Activated T-cell treated with anti-CD3 and anti-CD28 coated beads for 1 hour (primary cell): ENCODE measurements at regions not wholly inside any gene's neighbourhood (a gene's known extent, or its start where the extent isn't known, plus 50 kb on each side); places are given as distances from the start of the nearest gene placed in this dataset.
"Not testable (repeated sequence)": the region's sequence is repeated elsewhere in the genome, so short reads cannot be mapped to it uniquely, and the experiment has no call there.

Source experiments
- DNase-seq: peaks from one replicate; pipeline ENCODE4 v3.0.0-alpha.2; 2020; ENCODE audit warnings: low read depth

GRCh38 chr3:59502806-59503205, 453.0 kb upstream of the CFAP20DC start:
- no peak for DNase-seq

- no peak for DNase-seq
Observed at GRCh38 chr3:59499954-59500353, 450.1 kb upstream of the CFAP20DC start.

DNA sequence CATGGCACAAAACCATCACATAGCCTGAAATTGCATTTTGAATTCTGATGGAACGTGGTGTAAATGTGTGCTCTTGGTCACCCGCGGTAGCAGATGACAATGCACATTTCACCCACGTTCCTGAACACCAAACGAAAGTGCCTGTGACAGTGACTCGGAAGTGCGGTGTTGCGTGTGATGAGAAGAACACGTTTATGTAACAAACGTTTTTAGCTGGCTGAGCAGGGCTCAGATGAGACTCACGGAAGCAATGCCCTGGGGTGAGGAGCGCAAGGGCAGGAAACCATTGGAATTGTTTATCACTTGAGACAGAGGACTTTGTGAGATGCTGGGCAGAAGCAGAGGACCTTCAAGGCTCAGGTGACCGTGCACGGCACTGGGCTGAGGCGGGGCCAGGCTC, 449.2 kb upstream of the CFAP20DC start:
- no peak for DNase-seq

GRCh38 chr3:59496250-59496649, 446.4 kb upstream of the CFAP20DC start:
- DNase-seq: no peak

DNA sequence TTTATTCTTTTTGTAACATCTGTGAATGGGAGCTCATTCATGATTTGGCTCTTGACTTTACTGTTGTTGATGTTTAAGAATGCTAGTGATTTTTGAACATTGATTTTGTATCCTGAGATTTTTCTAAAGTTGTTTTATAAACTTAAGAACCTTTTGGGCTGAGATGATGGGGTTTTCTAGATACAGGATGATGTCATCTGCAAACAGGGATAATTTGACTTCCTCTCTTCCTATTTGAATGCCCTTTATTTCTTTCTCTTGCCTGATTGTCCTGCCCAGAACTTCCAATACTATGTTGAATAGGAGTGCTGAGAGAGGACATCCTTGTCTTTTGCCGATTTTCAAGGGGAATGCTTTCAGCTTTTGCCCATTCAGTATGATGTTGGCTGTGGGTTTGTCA, 445.1 kb upstream of the CFAP20DC start:
- not testable (repeated sequence) for DNase-seq

DNA sequence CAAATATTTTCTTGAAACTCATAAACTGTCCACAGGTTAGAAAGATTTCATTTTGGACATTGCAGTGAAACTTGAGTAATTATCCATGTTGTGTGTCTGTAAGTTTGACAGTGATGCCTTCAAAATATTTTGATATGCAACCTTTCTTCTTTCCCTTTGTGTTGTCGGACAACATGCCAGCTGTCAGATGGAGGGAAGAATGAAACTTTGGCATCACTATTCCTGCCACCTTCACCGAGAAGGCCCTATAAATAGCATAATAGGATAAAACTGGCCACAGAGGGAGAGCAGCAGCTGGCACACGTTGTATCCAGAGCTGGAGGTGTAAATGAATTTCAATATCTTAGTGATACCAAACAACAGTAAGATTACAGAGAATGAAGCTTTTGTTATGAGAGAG, 436.7 kb upstream of the CFAP20DC start:
- DNase-seq: no peak

DNA sequence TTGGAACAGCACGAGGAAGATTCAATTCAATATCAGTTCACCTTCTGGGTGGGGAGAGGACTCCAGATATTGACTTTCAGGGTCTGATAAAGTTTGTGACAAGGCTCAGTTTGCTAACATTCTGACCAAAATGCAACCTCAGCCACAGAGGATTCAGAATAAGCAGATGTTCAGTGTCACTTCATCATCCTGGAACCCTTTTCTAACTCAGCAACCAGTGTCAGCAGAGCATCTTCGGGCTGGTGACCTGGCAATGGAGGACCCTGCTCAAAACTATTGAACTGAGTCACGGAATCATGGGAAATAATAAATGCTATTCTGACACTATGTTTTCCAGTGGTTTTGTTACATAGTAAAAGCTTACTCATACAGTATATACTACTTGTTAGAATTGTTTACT, 433.4 kb upstream of the CFAP20DC start:
- no peak for DNase-seq

GRCh38 chr3:59482684-59483083, 432.9 kb upstream of the CFAP20DC start:
- no peak for DNase-seq

- no peak for DNase-seq
Observed at GRCh38 chr3:59481776-59482400, 432.1 kb upstream of the CFAP20DC start.

- DNase-seq: no peak
Observed at GRCh38 chr3:59480486-59480995, 430.7 kb upstream of the CFAP20DC start.

GRCh38 chr3:59473636-59474035, 423.8 kb upstream of the CFAP20DC start:
- DNase-seq: no peak

- DNase-seq: no peak
Observed at GRCh38 chr3:59472541-59472940, 422.7 kb upstream of the CFAP20DC start.

- DNase-seq: no peak
Observed at GRCh38 chr3:59469948-59470723, 420.3 kb upstream of the CFAP20DC start.

GRCh38 chr3:59467476-59467875, 417.7 kb upstream of the CFAP20DC start:
- no peak for DNase-seq

DNA sequence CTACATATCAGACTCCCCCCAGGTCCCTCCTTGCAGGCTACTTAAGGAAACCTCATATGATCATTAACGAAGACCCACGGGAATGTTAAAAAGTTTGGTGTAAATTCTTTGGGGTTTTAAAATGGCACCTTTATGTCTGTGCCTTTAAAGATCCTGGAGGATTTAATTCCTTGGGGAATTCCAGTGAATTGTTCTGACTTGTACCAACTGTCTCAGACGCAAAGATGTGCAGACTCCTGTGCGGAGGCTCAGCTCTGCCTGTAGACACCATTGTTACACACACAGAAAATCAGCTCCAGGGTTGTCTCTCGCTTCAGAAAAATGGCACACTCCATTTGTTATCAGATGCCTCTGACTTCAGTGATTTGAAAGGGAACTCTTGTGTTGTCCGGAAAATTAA, 414.4 kb upstream of the CFAP20DC start:
- no peak for DNase-seq

DNA sequence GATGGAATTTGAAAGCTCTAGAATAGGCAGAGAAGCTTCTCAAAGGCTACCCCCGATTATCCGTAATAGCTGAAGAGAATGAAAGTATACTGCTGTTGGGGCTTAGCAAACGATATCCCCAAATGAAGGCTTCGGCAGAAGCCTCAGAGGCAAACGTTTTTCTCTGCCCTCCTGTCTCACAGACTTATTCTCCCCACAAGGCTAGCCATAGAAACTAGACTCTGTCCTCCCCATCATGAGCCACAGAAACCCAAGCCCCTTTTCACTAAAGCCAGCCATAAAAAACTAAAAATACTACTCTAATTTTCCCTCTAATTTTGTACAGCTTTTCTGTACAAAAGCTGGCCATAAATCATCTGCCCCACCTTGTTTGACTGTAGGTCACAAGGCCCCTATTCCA, 413.4 kb upstream of the CFAP20DC start:
- no peak for DNase-seq

- no peak for DNase-seq
Observed at GRCh38 chr3:59460068-59460467, 410.2 kb upstream of the CFAP20DC start.

DNA sequence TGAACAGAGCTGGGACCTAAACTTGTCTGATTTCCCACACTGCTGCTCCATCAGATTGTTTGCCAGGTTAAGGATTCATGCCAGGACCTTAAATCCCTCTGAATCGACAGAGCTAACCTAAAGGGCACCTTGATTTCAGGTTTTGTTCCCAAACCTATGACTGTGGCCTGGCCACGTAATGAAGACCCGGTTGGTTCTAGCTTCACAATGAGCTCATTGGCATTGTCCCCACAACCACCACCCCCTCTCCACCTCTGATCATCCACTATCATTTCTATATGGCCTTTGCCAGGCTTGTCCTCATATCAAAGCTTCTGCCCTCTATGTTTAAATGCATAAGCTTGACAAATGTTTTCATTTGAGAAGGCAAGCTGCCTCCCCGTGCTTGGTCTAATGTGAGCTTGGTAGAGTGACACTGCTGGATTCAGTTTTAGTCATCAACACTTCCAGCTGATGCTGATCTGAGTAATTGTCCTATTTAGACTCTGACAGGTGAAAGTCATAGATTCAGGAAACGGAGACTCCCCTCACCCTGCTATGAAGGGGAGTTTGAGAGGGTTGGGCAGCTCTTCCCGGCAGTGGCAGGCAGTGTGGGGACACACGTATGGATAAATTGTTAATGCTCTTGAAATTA, 407.1 kb upstream of the CFAP20DC start:
- DNase-seq: no peak

DNA sequence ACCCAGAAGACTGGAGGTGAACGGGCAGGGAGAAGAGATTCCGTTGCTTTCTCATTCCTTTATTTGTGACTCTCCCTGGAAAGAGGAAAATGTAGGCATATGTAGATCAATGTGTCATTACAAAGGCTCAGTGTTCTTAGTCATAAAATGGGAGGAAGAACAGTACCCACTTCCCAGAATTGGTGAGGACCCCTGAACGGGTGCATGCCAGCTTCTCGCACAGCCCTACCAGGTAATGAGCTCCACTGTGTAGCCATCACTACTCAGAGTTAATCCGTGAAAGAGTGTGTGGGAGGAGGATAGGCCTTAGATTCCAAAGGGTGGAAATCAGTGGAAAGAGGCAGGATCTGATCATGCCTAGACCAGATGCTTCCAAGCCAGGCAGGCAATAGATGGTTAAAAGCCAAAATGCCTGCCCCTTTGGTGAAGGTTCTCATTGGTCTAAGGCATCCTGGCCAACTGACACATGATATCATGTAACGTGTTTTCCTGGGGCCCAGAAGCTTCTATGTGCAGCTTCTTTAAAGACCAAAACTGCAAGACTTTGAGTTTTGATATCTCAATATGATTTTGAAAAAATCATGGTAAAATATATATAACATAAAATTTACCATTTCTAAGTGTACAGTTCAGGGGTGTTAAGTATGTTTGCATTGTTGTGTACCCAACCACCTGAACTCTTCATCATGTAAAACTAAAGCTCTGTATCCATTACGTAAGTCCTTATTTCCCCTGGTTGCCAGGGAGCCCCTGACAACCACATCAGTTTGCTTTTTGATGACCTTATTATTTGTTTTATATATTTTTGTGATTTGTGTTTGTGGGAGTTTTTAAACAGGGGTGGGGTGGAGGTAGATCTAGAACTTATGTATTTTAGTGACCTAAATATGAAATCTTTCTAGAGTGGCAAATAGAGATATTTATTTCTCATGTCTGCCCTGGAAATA, 402.2 kb upstream of the CFAP20DC start:
- no peak for DNase-seq

- peak; percentile 20 for DNase-seq
Observed at GRCh38 chr3:59450946-59451763, 401.3 kb upstream of the CFAP20DC start.

- DNase-seq: no peak
Observed at GRCh38 chr3:59450437-59450836, 400.6 kb upstream of the CFAP20DC start.
